Activated CD8-positive, alpha-beta memory T cell treated with anti-CD3 and anti-CD28 coated beads for 24 hours (primary cell): ENCODE measurements at regions not wholly inside any gene's neighbourhood (a gene's known extent, or its start where the extent isn't known, plus 50 kb on each side); places are given as distances from the start of the nearest gene placed in this dataset.
"Not testable (repeated sequence)": the region's sequence is repeated elsewhere in the genome, so short reads cannot be mapped to it uniquely, and the experiment has no call there.

ENCODE experiments used
- DNase-seq: peaks from one replicate; pipeline ENCODE4 v3.0.0-alpha.2; 2020

- DNase-seq = not testable (repeated sequence)
Measured at GRCh38 chr7:155932324-155932723, 120.1 kb upstream of the SHH start.

DNA sequence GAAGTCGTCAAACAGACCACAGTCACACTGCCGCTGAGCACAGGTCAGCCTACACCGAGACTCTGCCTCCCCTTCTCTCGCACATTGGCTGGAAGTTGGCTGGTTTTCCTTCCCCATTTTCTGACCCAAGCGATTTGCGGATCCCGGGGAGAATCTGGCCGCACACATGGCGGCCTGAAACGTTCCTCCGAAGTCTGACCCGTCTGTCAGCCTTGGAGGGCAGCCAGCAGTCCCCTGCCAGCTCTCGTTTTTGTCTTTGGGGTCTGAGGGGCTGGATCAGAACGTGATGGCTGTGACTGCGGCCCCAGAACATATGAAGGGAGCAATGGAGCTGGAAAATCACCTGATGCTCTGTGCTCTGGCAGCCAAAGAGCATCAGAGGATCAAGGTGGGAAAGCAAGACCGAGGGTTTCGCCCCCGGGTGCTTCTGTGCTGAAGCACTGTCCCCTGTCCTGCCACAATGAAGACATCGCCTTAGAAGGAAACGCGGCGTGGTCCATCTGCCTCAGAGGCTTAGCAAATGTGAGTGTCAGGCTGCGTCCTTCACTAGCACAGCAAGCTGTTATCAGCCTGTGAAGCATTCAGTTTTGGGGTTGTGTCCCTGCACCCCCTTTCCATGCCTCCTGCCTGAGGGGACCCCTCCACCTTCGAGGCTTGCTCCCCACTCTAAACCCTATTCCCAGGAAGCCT, 119.3 kb upstream of the SHH start:
- no peak for DNase-seq

GRCh38 chr7:155930527-155930926, 118.3 kb upstream of the SHH start:
- DNase-seq = no peak

- no peak for DNase-seq
Measured at GRCh38 chr7:155930061-155930460, 117.8 kb upstream of the SHH start.

DNA sequence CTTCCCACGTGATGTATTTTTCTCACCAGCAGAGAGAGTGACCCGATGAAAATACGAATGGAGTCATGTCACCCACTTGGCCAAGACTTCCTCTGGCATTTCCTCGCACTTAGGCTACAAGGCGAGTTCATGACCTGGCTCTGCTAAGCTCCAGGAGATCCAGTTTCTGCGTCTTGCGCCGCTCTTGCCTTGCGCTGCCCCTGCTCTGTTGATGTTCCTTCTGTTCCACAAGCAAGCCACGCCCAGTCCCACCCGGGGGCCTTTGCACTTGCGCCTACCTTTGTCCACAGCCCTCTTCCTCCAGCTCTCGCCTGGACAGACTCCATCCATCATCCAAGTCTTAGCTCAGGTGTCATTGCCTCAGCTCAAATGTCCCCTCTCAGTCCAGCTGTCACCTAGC, 116.3 kb upstream of the SHH start:
- no peak for DNase-seq

DNA sequence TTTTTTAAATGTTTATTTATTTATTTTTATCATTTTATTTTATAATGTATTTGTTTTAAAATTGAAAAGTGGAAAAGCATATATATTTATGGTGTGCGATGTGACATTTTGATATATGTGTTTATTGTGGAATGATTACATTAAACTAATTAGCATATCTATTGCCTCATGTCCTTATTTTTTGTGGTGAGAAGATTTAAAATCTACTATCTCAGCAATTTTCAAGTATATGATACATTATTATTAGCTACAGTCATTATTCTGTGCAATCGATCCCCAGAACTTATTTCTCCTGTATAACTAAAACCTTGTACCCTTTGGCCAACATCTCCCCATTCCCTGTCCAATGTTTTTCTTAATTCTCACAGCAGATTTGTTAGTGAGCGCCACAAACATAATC, 115.6 kb upstream of the SHH start:
- DNase-seq = no peak

DNA sequence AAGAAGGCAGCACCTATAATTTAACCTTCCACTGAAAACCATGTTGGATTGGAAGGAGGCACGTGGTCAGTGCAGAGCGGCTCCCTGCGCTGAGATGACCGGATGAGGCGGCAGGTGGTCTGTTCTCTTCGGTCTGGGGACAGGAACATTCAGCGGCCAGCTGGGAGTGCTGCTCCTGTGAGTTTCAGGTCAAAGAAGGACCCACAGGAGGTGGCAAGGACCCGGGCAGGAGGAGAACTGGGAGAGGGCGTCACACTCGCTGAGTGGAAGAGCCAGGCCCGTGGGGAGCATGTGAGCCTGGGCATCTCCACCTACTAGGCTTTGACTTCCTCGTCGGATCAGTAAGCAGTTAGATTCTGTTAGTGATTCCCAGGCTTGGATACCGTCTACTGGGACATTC, 113.4 kb upstream of the SHH start:
- no peak for DNase-seq

GRCh38 chr7:155922067-155922816, 110.0 kb upstream of the SHH start:
- DNase-seq = no peak

DNA sequence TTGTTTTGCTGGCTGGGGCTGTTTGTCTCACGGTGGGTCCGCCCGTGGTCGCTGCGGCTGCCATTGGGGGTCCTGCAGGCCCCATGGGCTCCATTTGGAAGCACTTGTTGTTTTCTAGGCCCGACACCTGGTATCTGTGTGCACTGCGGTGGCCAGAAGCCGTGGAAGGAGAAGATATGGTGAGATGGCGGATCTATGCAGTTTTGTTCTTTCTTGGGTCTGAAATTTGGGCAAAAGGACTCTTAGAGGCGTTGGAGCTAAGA, 109.5 kb upstream of the SHH start:
- DNase-seq = no peak

GRCh38 chr7:155921086-155921803, 109.0 kb upstream of the SHH start:
- no peak for DNase-seq

DNA sequence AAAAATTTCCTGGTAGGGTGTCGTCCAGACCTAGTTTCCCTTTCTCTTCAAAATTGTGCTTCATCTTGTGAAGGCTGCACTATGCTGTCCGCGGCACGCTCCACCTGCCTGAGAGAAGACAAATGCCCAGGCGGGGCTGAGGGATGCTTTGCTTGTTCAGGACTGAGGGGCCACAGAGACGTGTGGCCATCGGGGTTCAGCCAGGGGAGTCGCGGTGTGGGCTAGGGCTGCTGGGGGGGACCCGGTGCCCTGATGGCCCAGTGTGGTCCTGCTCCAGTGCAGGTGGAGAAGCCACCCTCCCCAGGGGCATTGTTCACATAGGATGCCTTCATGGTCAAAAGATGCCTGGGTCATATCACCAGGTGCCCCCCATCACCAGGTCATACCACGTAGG, 107.8 kb upstream of the SHH start:
- no peak for DNase-seq

GRCh38 chr7:155919391-155920067, 107.3 kb upstream of the SHH start:
- DNase-seq = no peak

DNA sequence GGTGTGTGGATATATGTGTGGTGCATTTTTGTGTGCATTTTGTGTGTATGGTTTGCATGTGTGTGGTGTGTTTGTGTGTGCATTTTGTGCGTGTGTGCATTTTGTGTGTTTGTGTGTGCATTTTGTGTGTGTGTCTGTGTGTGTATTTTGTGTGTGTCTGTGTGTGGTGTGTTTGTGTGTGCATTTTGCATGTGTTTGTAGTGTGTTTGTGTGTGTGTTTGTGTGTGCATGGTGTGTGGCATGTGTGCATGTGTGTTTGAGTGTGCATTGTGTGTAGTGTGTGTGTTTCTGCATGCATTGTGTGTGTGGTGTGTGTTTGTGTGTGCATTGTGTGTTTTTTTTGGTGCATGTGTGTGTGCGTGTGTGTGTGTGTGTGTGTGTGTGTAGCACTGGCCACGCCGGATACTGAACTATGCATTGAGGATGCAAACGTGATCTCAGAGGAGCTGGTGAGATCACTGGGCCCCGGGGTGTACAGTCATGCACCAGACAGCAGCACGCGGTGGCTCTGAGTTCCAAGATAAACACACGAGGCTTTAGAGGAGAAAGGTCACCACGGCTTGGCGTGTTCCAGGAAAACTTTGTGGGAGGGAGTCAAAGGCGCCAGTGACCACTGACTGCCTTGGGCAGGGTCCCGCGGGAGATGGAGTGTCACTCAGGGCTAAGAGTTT, 106.6 kb upstream of the SHH start:
- no peak for DNase-seq

DNA sequence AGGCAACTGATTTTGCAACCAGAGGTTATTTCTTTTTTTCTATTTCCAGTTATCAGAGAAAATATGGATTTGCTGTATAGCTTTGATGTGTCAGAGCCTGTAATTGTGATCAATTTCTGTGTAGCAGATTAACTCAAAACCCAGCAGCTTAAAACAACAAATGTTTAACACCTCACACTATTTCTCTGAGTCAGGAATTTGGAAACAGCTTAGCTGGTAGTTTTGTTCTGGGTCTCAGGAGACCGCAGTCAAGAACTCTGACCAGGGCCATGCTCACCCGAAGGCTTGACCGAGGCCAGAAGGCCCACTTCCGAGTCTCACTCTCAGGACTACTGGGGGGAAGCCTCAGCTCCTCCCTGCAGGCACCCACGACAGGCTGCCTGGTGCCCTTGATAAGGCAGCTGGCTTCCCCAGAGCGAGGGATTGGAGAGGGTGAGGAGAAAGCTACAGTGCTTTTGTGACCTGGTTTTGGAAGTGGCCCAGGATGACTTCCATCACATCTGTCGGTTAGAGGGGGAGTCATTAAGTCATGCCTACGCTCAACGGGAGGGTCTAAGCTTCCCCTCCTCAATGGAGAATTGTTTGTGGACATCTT, 105.7 kb upstream of the SHH start:
- DNase-seq = no peak

GRCh38 chr7:155916926-155917655, 104.8 kb upstream of the SHH start:
- DNase-seq = no peak

DNA sequence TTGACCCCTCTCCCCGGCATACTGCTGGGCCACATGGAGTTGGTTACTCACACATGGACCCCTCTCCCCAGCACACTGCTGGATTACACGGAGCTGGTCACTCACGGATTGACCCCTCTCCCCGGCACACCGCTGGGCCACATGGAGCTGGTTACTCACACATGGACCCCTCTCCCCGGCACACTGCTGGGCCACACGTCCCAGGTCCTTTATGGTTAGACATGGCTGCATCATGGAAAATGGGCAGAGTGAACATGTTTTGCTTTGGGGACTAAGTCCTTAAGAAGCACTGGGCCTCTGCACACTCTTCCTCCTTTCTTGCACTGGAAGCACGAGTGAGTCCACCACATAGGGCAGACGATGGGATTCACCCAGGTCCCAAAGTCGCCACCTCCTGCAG, 102.1 kb upstream of the SHH start:
- DNase-seq = no peak

- DNase-seq = no peak
Measured at GRCh38 chr7:155913719-155914118, 101.5 kb upstream of the SHH start.

- DNase-seq = no peak
Measured at GRCh38 chr7:155913291-155913690, 101.0 kb upstream of the SHH start.

GRCh38 chr7:155911471-155912105, 99.3 kb upstream of the SHH start:
- DNase-seq = no peak

DNA sequence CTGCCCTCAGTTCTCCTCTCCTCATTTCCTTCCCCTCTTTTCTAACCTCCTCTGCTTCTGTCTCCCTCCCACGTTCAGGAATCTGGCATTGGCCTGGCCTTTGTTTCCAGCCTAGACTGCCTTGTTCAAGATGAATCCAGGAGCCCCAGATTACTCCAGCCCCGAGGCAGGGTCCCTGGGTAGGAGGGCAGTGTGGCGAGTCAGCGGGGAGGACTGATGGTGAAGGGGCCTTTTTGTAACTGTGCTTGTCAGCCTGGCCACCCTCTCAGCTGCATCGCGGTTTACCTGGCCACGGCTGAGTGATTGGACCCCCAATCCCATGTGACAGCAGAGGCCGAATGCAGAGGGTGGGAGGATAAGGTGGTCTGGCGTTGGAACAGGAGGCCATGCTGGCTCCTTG, 96.1 kb upstream of the SHH start:
- DNase-seq = no peak

- DNase-seq = no peak
Measured at GRCh38 chr7:155907450-155908200, 95.4 kb upstream of the SHH start.
